ENCODE measurements at regions not wholly inside any gene's neighbourhood (a gene's known extent, or its start where the extent isn't known, plus 50 kb on each side); places are given as distances from the start of the nearest gene placed in this dataset.

- Histone ChIP-seq H3K4me1 (no peaks in the 10 kb centered on the region), H3K9me3 (no peaks in the 10 kb centered on the region), H3K4me3 (no peak overlapping the region), H3K4me2 (no peak overlapping the region), H3K27ac (no peak overlapping the region)
- FAIRE-seq (no peak), ATAC-seq (no peak), DNase-seq (ENCODE audit: low read depth in 1 of 2, low spot score in 1 of 2) (no peak)
- 25% methylated on average over 3 of the region's 3 CpGs for WGBS (ENCODE audit: missing lambda C conversion rate)
- ChIA-PET POLR2A (no interaction called here), CTCF (no interaction called here)
- TF ChIP-seq, protein P1, sequence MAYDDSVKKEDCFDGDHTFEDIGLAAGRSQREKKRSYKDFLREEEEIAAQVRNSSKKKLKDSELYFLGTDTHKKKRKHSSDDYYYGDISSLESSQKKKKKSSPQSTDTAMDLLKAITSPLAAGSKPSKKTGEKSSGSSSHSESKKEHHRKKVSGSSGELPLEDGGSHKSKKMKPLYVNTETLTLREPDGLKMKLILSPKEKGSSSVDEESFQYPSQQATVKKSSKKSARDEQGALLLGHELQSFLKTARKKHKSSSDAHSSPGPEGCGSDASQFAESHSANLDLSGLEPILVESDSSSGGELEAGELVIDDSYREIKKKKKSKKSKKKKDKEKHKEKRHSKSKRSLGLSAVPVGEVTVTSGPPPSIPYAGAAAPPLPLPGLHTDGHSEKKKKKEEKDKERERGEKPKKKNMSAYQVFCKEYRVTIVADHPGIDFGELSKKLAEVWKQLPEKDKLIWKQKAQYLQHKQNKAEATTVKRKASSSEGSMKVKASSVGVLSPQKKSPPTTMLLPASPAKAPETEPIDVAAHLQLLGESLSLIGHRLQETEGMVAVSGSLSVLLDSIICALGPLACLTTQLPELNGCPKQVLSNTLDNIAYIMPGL (CRISPR knock-in tag; IDR thresholded peaks at IDR 0.05; ENCODE audit: borderline replicate concordance): no peak
- TF ChIP-seq JUN (IDR thresholded peaks at IDR 0.05): no peak
- no peak for TF ChIP-seq CTCF (IDR thresholded peaks at IDR 0.05)
- TF ChIP-seq TP53 (CRISPR knock-in tag; IDR thresholded peaks at IDR 0.05): no peak
- TF ChIP-seq CHD4 (IDR thresholded peaks at IDR 0.05; ENCODE audit: borderline replicate concordance): no peak
- no peak for TF ChIP-seq EP300 (IDR thresholded peaks at IDR 0.05)
Measured at GRCh38 chr2:40752796-40753195, 300.9 kb upstream of the SLC8A1 start.

GRCh38 chr2:40754912-40755311 lies 303.0 kb upstream of the SLC8A1 start:
- TF ChIP-seq RCOR1 (IDR thresholded peaks at IDR 0.05; ENCODE audit: low read depth, low read length) (no peak), MYC (IDR thresholded peaks at IDR 0.05; ENCODE audit: borderline replicate concordance, low read length) (no peak), BCL3 (IDR thresholded peaks at IDR 0.05) (no peak), ZSCAN20 (CRISPR knock-in tag; IDR thresholded peaks at IDR 0.05) (no peak), ESRRA (IDR thresholded peaks at IDR 0.05; ENCODE audit: borderline replicate concordance, low read length) (no peak), POLR2A (IDR thresholded peaks at IDR 0.05; ENCODE audit: low read length) (no peak), CHD2 (IDR thresholded peaks at IDR 0.05; ENCODE audit: low read length, partially characterized antibody) (no peak), NR3C1 (IDR thresholded peaks at IDR 0.05) (no peak), CEBPB (IDR thresholded peaks at IDR 0.05) (no peak), FOSL2 (IDR thresholded peaks at IDR 0.05) (no peak), FOSL2 (CRISPR knock-in tag; IDR thresholded peaks at IDR 0.05) (no peak)
- TF ChIP-seq, protein P2, sequence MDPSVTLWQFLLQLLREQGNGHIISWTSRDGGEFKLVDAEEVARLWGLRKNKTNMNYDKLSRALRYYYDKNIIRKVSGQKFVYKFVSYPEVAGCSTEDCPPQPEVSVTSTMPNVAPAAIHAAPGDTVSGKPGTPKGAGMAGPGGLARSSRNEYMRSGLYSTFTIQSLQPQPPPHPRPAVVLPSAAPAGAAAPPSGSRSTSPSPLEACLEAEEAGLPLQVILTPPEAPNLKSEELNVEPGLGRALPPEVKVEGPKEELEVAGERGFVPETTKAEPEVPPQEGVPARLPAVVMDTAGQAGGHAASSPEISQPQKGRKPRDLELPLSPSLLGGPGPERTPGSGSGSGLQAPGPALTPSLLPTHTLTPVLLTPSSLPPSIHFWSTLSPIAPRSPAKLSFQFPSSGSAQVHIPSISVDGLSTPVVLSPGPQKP (IDR thresholded peaks at IDR 0.05; ENCODE audit: low read depth, low read length): no peak
- no peak for ATAC-seq
- no peak overlapping the region for H3K27ac ChIP-seq
- H3K4me1 ChIP-seq: no peaks in the 10 kb centered on the region
- H3K4me3 ChIP-seq: no peak overlapping the region
- FAIRE-seq: no peak
- ChIA-PET POLR2A (no interaction called here), CTCF (no interaction called here)
- no peak for DNase-seq (ENCODE audit: low read depth in 1 of 2, low spot score in 1 of 2)
- H3K9me3 ChIP-seq: no peaks in the 10 kb centered on the region
- H3K4me2 ChIP-seq: no peak overlapping the region

GRCh38 chr2:40758401-40759155 lies 306.7 kb upstream of the SLC8A1 start:
- ATAC-seq (no peak), FAIRE-seq (no peak), DNase-seq (ENCODE audit: low read depth in 1 of 2, low spot score in 1 of 2) (no peak)
- 34% methylated on average over 4 of the region's 4 CpGs for WGBS (ENCODE audit: missing lambda C conversion rate)
- no peak overlapping the region for H3K27ac ChIP-seq
- H3K4me2 ChIP-seq: no peak overlapping the region
- ChIA-PET CTCF (interaction anchor here (3.2 kb wide), 1 partner anchor 845 kb away, joined by 10 read pairs; no protein-coding TSS in a partner anchor), POLR2A (interaction anchor here (0.6 kb wide), 1 partner anchor 10 kb away, joined by 5 read pairs; no protein-coding TSS in a partner anchor)
- no peak overlapping the region for H3K4me3 ChIP-seq
- no peaks in the 10 kb centered on the region for H3K9me3 ChIP-seq
- no peaks in the 10 kb centered on the region for H3K4me1 ChIP-seq
- TF ChIP-seq RAD21 (conservative IDR thresholded peaks at IDR 0.05 in 1 of 2, IDR thresholded peaks at IDR 0.05 in 1 of 2): no peak
- TF ChIP-seq NR3C1 (IDR thresholded peaks at IDR 0.05): no peak
- TF ChIP-seq ESRRA (IDR thresholded peaks at IDR 0.05; ENCODE audit: borderline replicate concordance, low read length): no peak
- no peak for TF ChIP-seq E2F6 (IDR thresholded peaks at IDR 0.05; ENCODE audit: borderline replicate concordance, low read depth)
- no peak for TF ChIP-seq EHMT2 (IDR thresholded peaks at IDR 0.05; ENCODE audit: low read depth)
- no peak for TF ChIP-seq FOSB (CRISPR knock-in tag; IDR thresholded peaks at IDR 0.05)
- no peak for TF ChIP-seq HOXB13 (CRISPR knock-in tag; IDR thresholded peaks at IDR 0.05; ENCODE audit: low read depth)
- no peak for TF ChIP-seq CTCF (IDR thresholded peaks at IDR 0.05)
- no peak for TF ChIP-seq ZSCAN20 (CRISPR knock-in tag; IDR thresholded peaks at IDR 0.05)

All from A549 (cell line).